Activated CD8-positive, alpha-beta memory T cell treated with anti-CD3 and anti-CD28 coated beads for 4 hours (primary cell): ENCODE measurements at regions not wholly inside any gene's neighbourhood (a gene's known extent, or its start where the extent isn't known, plus 50 kb on each side); places are given as distances from the start of the nearest gene placed in this dataset.
"Not testable (repeated sequence)": the region's sequence is repeated elsewhere in the genome, so short reads cannot be mapped to it uniquely, and the experiment has no call there.

Experiments
- DNase-seq, 2 donors: peaks; one replicate each; pipeline ENCODE4 v3.0.0-alpha.2; 2020; ENCODE audit warnings: low read depth in 2 of 2

DNA sequence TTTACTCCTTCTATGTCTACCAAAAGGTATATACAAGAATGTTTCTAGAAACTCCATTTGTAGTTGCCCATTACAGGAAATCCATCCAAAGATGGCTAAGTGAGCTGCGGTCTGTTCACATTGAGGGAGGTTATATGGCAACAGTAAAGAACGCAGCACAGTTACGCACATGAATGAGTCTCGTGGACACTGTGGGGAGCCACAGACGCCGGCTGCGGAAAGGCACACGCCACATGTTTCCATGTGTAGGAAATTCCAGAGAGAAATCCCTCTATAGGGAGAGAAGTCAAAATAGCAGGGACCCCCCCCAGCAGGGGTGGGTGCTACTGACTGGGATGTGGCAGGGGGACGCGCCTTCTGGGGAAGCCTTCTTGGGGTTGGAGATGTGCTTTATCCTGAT lies 139.0 kb upstream of the NCOR2 start:
- DNase-seq: no peak

GRCh38 chr12:124705545-124706138 lies 138.2 kb upstream of the NCOR2 start:
- DNase-seq: no peak

DNA sequence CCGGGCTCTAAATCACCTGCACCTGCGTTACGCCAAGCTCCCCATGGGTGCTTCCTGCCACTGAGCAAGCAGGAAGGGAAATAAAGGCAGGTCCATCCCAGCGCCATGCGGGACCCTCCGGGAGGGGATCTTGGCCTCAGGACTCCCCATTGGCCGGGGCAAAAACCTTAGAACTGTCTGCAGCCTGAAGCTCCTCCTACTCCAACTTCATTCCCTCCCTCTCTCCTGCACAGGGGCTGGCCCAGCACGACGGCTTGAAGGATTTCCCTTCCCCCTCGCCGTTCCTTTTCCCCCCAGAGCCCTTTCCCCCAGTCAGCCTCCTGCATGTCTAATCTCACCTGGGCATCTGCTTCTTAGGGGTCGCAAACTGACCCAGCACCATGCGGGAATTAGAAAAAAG lies 137.2 kb upstream of the NCOR2 start:
- DNase-seq: no peak

DNA sequence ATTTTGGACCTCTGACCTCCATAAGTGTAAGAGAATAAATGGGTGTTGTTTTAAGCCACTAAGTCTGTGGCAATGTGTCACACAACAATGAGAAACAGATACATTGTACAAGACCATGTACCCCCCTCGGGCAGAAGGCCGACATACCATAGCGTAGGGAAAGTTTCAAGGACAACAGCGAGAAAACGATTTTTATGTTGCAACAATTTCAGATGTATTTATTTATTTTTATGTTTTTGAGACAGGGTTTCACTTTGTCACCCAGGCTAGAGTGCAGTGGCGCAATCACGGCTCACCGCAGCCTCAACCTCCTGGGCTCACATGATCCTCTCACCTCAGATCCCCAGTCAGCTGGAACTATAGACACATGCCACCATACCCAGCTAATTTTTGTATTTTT lies 136.4 kb upstream of the NCOR2 start:
- DNase-seq: no peak

GRCh38 chr12:124702736-124703135 lies 135.3 kb upstream of the NCOR2 start:
- DNase-seq: no peak

DNA sequence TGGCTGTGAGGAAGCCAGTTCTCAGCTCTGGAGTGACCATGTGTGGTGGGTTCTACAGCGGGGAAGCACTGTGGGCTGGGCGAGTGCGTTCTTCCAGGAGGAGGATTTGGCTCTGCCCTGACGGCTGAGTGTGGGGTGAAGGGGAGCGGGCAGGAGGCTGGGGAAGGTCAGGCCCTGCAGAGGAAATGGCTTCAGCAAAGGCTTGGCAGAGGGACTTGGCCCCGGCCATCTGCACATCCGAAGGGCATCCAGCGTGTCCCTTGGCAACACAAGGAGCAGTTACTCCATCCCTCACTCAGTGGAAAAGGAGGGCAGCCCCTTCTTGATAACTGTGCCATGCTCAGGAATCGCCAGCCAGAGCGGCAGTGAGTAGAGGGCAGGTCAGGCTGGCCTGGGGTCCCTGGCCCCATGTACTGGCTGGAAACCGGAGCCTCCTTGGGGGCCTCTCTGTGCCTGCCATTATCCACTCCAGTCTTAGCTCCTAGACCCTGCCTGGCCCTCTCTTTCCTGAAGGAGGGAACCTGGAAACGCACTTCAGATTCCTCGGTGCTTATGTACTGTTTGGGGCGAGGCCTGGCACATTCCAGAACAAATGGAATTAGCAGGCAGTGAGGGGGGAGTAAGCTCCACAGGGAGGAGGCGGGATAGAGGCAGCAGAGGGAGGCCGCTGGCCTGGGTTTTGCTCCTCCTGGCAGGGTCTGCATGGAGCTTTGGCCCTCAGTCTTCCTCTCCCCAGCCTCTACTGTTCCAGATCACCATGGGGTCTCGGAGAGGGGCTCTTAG lies 133.6 kb upstream of the NCOR2 start:
- DNase-seq: no peak

- DNase-seq: no peak
These were observed 132.5 kb upstream of the NCOR2 start for GRCh38 chr12:124699909-124700308.

- no peak for DNase-seq
These were observed 131.5 kb upstream of the NCOR2 start for GRCh38 chr12:124698998-124699305.

- no peak for DNase-seq
These were observed 131.0 kb upstream of the NCOR2 start for GRCh38 chr12:124698211-124698997.

- DNase-seq: not testable (repeated sequence)
These were observed 130.3 kb upstream of the NCOR2 start for GRCh38 chr12:124697722-124698121.

DNA sequence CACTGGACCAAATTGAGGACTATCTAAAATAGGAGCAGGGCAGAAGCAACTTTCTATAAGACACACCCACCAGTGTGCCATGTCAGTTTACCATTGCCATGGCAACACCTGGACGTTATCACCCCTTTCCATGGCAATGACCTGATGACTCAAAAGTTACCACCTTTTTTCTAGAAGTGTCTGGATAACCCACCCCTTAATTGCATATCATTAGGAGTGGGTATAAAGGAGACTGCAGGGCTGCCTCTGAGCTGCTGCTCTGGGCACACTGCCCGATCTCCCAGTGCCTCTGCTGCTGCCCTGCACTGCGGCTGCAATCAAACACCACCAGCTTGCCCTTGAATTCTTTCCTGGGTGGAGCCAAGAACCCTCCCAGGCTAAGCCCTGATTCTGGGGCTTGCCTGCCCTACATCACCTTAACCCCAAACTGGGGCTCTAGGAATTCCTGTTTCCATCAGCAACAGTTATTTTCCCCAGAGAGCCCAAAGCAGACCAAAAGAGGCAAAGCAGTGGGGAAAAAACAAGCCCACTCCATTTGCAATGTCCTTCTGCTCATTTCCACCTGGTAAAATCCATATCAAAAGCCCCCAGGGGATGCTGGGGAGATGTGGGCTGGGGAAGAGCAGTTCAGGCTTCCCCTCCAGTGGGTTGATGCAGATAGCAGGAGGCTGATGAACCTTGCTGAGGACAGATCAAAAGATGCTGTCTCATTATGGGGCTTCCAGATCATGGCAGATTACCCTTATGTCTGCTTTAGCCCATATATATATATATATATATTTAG lies 129.5 kb upstream of the NCOR2 start:
- DNase-seq: no peak

GRCh38 chr12:124695861-124696260 lies 128.4 kb upstream of the NCOR2 start:
- no peak for DNase-seq

DNA sequence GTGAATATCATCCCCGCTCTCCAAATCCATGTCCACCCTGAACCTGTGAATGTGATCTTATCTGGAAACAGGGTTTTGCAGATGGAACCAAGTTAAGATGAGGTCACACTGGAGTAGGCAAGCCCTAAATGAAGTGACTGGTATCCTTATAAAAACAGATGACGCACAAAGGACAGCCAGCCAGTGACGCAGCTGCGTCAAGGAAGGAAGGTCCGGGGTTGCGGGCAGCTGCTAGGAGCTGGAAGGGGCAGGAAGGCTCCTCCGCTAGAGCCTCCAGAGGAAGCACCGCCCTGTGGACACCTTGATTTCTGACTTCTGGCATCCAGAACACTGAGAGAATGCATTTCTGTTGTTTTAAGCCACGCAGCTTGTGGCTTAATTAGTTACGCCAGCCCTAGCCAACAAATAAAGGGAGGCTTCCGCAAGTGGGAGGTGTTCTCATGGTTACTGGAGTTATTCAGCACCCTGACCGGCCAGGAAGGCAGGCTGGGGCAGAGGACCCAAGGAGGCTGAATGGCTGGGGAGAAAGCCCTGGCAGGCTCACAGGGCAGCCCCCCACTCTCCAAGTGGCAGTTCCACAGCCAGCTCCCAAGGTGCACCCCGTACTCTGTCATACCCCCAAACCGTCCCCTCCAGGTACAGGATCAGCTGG lies 127.6 kb upstream of the NCOR2 start:
- DNase-seq: no peak

- DNase-seq: no peak
These were observed 126.8 kb upstream of the NCOR2 start for GRCh38 chr12:124694250-124694649.

- no peak for DNase-seq
These were observed 125.8 kb upstream of the NCOR2 start for GRCh38 chr12:124693111-124693723.

GRCh38 chr12:124692443-124692842 lies 125.0 kb upstream of the NCOR2 start:
- no peak for DNase-seq

DNA sequence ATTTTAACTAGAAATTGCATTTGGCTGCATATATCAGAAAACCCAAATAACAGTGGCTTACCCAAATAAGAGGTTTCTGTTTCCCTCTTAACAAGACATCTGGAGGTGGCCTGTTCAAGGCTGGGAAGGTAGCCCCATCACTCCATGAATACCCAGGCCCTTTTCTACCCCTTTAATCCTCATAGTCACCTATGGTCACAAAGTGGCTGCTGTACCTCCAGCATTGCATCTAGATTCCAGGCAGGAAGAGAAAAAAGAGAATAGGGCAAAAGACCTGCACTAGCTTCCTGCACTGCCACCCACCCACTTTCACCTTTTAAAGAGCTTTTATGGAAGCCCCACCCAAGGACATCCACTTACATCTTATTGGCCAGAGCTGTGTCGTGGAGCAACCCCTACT lies 124.0 kb upstream of the NCOR2 start:
- DNase-seq: no peak

DNA sequence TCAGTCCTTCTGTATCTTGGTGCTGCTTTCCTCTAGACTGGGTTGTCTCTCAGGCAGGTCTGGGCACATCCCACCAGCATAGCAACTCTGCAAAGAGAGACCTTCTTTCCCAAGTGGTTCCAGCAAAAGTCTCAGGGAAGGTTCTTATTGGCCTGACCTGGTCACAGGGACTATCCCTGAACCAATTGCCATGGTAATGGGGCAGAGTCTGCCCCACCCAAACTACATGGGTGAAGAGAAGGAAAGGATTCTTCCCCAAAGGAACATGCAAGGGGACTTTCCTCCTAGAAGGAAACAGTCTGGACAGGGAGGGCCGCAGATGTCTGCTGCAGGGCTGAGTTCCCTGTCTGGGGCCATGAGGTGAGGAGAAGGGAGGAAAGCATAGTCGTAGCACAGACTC lies 122.2 kb upstream of the NCOR2 start:
- DNase-seq: no peak

DNA sequence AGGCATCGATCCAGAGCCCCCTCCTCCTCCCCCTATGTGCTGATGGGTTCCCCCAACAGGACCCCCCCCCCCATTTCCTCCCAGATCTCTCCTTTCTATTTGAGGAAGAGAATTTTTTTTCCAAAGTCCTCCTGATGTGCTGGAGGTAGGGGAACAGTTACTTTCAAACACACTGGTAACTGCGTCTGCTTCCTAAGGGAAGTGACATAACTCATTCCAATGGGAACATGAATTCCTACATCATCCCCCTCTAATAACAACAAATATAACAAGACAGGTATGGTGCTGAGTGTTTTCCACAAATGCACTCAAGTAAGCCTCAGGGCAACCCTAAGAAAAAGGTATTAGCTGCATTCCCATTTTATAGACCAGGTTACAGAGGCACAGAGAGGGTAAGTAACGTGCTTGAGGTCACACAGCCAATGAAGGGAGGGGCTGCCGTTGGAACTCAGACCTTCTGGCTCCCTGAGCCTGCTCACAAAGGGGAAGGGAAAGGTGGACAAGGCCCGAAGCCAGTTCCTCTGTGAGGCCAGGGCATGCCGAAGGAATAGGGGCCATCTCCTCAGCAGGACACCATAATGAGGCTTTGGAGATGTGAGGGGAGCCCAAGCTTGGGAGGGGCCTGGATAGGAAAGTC lies 121.1 kb upstream of the NCOR2 start:
- no peak for DNase-seq

DNA sequence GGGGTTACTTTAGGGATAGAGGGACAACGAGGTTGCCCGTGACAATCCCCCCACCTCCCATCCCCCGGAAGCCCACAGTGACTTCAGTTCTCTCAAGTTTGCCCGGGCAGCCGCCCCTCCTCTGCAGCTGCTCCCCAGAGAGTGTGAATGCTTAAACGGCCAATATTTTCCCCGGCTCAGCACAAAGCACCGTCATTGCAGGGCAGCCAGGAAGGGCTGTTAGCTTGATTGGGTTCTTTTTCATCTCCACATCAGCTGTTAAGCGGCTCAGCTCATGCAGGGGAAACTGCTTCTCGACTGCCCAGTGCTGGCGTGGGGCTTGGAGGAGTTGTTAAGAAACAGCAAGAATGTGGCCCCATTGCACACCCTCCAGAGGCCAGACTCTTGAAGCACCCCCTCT lies 120.5 kb upstream of the NCOR2 start:
- no peak for DNase-seq
